Fibroblast of villous mesenchyme (primary cell): ENCODE measurements at regions not wholly inside any gene's neighbourhood (a gene's known extent, or its start where the extent isn't known, plus 50 kb on each side); places are given as distances from the start of the nearest gene placed in this dataset.

Experiments used
- DNase-seq: peaks from one replicate; pipeline ENCODE4 v3.0.0-alpha.2; 2010; ENCODE audit warnings: low read depth
- H3K4me3 ChIP-seq: 2 replicates; pipeline ENCODE4 v1.5.1; 2011; ENCODE audit warnings: low read depth, mild to moderate bottlenecking, low read length
- TF ChIP-seq, protein P1 (sequence below): IDR thresholded peaks from 2 replicates; pipeline ENCODE4 v1.5.1; 2012; ENCODE audit warnings: low read depth, mild to moderate bottlenecking, low read length; ENCODE audit not compliant: insufficient read depth

DNA sequence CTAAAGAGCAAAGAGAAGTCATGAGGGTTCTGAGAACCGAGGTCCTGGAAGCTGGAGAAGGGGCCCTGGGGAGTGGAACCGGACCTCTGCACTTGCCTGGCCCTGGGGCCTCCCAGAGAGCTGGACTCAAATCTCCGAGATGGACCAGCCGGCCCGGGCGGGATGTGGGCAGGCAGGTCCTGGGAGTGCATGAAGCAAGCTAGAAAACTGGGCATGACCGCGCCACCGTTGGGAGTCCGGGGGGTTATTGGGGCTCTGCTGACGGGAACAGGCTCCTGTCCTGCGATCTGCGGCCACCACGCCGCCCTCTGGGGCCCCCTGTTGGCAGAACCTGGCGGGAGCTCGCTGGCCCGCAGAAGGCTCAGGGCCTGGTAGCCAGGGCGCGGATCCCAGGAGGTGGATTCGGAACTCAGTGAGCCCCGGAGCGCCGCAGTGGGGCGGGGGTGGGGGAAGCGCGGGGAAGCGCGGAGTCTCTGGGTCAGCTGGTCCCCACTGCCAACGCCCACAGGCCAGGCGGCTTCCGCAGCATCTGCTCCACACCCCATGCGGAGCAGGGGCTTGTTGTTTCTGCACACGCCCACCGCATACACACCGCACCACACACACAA lies 150.6 kb downstream of the ERCC6L2 start:
- H3K4me3 ChIP-seq: no peak overlapping the region
- DNase-seq: no peak
- TF ChIP-seq, protein P1, sequence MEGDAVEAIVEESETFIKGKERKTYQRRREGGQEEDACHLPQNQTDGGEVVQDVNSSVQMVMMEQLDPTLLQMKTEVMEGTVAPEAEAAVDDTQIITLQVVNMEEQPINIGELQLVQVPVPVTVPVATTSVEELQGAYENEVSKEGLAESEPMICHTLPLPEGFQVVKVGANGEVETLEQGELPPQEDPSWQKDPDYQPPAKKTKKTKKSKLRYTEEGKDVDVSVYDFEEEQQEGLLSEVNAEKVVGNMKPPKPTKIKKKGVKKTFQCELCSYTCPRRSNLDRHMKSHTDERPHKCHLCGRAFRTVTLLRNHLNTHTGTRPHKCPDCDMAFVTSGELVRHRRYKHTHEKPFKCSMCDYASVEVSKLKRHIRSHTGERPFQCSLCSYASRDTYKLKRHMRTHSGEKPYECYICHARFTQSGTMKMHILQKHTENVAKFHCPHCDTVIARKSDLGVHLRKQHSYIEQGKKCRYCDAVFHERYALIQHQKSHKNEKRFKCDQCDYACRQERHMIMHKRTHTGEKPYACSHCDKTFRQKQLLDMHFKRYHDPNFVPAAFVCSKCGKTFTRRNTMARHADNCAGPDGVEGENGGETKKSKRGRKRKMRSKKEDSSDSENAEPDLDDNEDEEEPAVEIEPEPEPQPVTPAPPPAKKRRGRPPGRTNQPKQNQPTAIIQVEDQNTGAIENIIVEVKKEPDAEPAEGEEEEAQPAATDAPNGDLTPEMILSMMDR: peak; percentile 26

- DNase-seq: no peak
- no peak overlapping the region for H3K4me3 ChIP-seq
- TF ChIP-seq, protein P1: no peak
Observed at GRCh38 chr9:96023486-96023885, 148.0 kb downstream of the ERCC6L2 start.

GRCh38 chr9:96022445-96023051 lies 147.1 kb downstream of the ERCC6L2 start:
- TF ChIP-seq, protein P1: no peak
- H3K4me3 ChIP-seq: no peak overlapping the region
- no peak for DNase-seq

- peak overlapping the region; percentile 63 for H3K4me3 ChIP-seq
- TF ChIP-seq, protein P1: no peak
- DNase-seq: no peak
Observed at GRCh38 chr9:96021551-96022444, 146.3 kb downstream of the ERCC6L2 start.

- TF ChIP-seq, protein P1: no peak
- peak; percentile 25 for DNase-seq
- H3K4me3 ChIP-seq: peak overlapping the region; percentile 63
Observed at GRCh38 chr9:96020792-96021550, 145.5 kb downstream of the ERCC6L2 start.

DNA sequence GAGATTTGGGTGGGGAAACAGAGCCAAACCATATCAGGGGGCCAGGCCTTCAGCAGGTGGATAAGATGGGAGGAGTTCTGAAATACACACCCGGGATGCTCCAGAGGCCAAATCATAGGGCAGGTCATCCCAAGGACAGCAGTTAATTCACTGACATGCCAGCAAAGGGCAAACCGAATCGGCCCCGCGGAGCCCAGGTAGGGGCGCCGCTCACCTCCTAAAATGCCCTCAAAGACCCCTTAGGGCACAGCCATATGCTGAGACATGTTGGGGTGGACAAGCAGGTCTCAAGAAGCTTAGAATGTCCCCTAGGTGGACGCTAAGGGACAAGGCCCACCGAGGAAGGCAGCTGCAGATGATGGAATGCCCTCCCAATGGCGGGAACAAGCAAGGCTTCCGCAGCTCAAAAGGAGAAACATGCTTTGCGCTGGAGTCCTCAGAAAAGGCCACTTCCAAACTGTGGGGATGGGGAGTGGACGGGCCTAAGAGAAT lies 144.9 kb downstream of the ERCC6L2 start:
- peak overlapping the region; percentile 63 for H3K4me3 ChIP-seq
- DNase-seq: no peak
- TF ChIP-seq, protein P1: no peak
